ENCODE measurements at regions not wholly inside any gene's neighbourhood (a gene's known extent, or its start where the extent isn't known, plus 50 kb on each side); places are given as distances from the start of the nearest gene placed in this dataset.
A peak's percentile ranks its signal among the peaks of the same experiment; 100 is the strongest.

DNA sequence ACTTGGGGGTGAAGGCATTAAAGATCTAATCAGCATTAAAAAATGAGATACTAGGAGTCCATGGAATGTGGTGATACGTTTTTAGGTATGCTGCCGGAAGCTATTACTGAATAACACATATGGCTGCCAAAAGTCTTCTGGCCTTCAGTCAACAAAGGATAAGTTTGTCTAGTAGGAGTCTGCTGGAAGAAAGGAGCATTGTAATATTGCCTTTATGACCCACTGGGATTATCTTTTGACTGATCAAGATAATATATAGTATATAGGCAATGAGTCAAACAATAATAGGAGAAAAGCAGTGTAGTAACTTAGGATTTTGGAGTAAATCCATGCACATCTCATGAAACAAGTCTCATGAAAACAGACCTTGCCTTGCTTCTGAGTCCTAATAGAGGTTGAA, 295.4 kb downstream of the SLITRK6 start:
- Histone ChIP-seq H3K27me3 (no peaks in the 10 kb centered on the region), H3K9me3 (no peaks in the 10 kb centered on the region), H3K36me3 (no peaks in the 10 kb centered on the region), H3K4me3 (no peak overlapping the region), H3K27ac (peak overlapping the region in 1 of 4 donors; percentile 20), H3K4me1 (no peaks in the 10 kb centered on the region)
- 27 to 35% methylated on average over 2 of the region's 2 CpGs for WGBS, 2 donors (ENCODE audit: low coverage in 1 of 2)
- no peak for TF ChIP-seq POLR2A (IDR thresholded peaks at IDR 0.05)
- TF ChIP-seq, protein P1, sequence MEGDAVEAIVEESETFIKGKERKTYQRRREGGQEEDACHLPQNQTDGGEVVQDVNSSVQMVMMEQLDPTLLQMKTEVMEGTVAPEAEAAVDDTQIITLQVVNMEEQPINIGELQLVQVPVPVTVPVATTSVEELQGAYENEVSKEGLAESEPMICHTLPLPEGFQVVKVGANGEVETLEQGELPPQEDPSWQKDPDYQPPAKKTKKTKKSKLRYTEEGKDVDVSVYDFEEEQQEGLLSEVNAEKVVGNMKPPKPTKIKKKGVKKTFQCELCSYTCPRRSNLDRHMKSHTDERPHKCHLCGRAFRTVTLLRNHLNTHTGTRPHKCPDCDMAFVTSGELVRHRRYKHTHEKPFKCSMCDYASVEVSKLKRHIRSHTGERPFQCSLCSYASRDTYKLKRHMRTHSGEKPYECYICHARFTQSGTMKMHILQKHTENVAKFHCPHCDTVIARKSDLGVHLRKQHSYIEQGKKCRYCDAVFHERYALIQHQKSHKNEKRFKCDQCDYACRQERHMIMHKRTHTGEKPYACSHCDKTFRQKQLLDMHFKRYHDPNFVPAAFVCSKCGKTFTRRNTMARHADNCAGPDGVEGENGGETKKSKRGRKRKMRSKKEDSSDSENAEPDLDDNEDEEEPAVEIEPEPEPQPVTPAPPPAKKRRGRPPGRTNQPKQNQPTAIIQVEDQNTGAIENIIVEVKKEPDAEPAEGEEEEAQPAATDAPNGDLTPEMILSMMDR (IDR thresholded peaks at IDR 0.05) = no peak
- TF ChIP-seq POLR2AphosphoS5 (IDR thresholded peaks at IDR 0.05) = no peak
- TF ChIP-seq EP300 (IDR thresholded peaks at IDR 0.05; ENCODE audit: low read depth) = no peak
- no peak for DNase-seq
- intact Hi-C loops (cut with DNase I; ENCODE audit: low total_unique reads) = no loop called here
- in situ Hi-C loops (cut with MboI; ENCODE audit: low pct_ligation_motif_present in 1 of 4, low pct_unique_long_range_greater_than_20kb in 1 of 4, low sequenced_read_pairs in 3 of 4) = no loop called here

DNA sequence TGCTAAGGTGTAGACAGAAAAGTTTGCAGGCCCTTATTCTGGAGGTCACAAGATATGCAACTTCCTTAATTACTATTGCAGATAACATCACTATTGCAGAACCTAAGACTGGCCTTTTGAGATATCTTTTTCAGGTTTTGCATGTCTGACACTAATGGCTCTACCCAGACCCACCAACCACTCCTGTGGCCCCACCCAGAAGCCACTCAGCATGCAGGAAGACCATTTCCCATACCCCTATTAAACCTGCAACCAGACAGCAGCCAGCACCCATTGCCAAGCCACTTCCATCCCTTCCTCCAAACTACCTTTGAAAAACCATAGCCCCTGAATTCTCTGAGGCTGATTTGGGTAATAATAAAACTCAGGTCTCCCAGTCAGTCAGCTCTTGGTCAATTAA, 297.6 kb downstream of the SLITRK6 start:
- TF ChIP-seq EP300 (IDR thresholded peaks at IDR 0.05; ENCODE audit: low read depth) (no peak), POLR2AphosphoS5 (IDR thresholded peaks at IDR 0.05) (no peak), POLR2A (IDR thresholded peaks at IDR 0.05) (no peak)
- TF ChIP-seq, protein P1 (IDR thresholded peaks at IDR 0.05) = no peak
- no peaks in the 10 kb centered on the region for H3K9me3 ChIP-seq
- no peak overlapping the region for H3K4me3 ChIP-seq
- no peak for DNase-seq
- no peaks in the 10 kb centered on the region for H3K4me1 ChIP-seq
- no peaks in the 10 kb centered on the region for H3K27me3 ChIP-seq
- no peak overlapping the region for H3K27ac ChIP-seq
- H3K36me3 ChIP-seq = no peaks in the 10 kb centered on the region
- intact Hi-C loops (cut with DNase I; ENCODE audit: low total_unique reads) = no loop called here
- in situ Hi-C loops (cut with MboI; ENCODE audit: low pct_ligation_motif_present in 1 of 4, low pct_unique_long_range_greater_than_20kb in 1 of 4, low sequenced_read_pairs in 3 of 4) = no loop called here

DNA sequence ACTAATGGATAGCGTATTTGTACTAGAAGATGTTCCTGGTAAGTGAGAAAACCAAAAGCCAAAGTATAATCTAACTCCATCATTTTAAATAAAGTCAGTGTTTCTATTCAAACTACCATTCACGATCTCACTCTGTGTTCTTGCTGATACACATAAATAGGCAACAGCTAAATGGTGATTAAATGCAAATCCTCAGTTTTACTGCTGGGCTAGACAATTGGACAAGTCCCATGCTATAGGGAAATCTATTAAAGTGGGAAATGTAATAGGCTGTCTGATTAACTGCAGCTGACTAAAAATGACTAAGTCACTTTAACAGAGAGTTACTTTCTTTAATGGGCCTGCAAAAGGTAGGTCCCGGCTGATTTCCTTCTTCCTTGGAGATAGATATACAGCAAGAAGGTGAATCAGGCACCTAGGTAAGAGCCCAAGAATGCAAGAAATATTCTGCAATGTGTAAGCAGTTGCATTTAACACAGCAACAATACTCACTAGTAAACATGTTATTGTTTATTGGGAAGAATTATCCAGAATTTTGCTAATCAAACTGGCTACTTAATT, 298.4 kb downstream of the SLITRK6 start:
- H3K4me3 ChIP-seq = no peak overlapping the region
- in situ Hi-C loops (cut with MboI; ENCODE audit: low pct_ligation_motif_present in 1 of 4, low pct_unique_long_range_greater_than_20kb in 1 of 4, low sequenced_read_pairs in 3 of 4) (no loop called here), intact Hi-C loops (cut with DNase I; ENCODE audit: low total_unique reads) (no loop called here)
- no peaks in the 10 kb centered on the region for H3K36me3 ChIP-seq
- DNase-seq = no peak
- no peaks in the 10 kb centered on the region for H3K4me1 ChIP-seq
- WGBS, 2 donors (ENCODE audit: low coverage in 1 of 2) = 62 to 75% methylated on average over 3 of the region's 3 CpGs
- no peak overlapping the region for H3K27ac ChIP-seq
- no peaks in the 10 kb centered on the region for H3K27me3 ChIP-seq
- TF ChIP-seq POLR2AphosphoS5 (IDR thresholded peaks at IDR 0.05) = no peak
- no peak for TF ChIP-seq POLR2A (IDR thresholded peaks at IDR 0.05)
- no peak for TF ChIP-seq EP300 (IDR thresholded peaks at IDR 0.05; ENCODE audit: low read depth)
- TF ChIP-seq, protein P1 (IDR thresholded peaks at IDR 0.05) = no peak
- no peaks in the 10 kb centered on the region for H3K9me3 ChIP-seq

DNA sequence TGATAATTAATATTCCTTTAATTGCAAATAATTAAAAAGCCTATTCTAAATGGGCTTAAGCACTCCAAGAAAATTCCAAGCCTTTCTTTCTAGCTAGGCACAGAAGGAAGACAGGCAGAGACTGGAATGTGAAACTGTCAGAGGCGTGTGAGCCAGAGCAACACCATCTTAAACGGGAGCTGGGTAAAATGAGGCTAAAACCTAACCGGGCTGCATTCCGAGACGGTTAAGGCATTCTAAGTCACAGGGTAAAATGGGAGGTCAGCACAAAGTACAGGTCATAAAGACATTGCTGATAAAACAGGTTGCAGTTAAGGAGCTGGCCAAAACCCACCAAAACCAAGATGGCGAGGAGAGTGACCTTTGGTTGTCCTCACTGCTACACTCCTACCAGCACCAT, 300.4 kb downstream of the SLITRK6 start:
- H3K27me3 ChIP-seq = no peaks in the 10 kb centered on the region
- intact Hi-C loops (cut with DNase I; ENCODE audit: low total_unique reads) = no loop called here
- in situ Hi-C loops (cut with MboI; ENCODE audit: low pct_ligation_motif_present in 1 of 4, low pct_unique_long_range_greater_than_20kb in 1 of 4, low sequenced_read_pairs in 3 of 4) = no loop called here
- no peak for TF ChIP-seq POLR2A (IDR thresholded peaks at IDR 0.05)
- TF ChIP-seq, protein P1 (IDR thresholded peaks at IDR 0.05) = no peak
- no peak for TF ChIP-seq EP300 (IDR thresholded peaks at IDR 0.05; ENCODE audit: low read depth)
- TF ChIP-seq POLR2AphosphoS5 (IDR thresholded peaks at IDR 0.05) = no peak
- H3K9me3 ChIP-seq = no peaks in the 10 kb centered on the region
- no peaks in the 10 kb centered on the region for H3K4me1 ChIP-seq
- no peak overlapping the region for H3K27ac ChIP-seq
- no peak for DNase-seq
- 92 to 95% methylated on average over 6 of the region's 6 CpGs for WGBS, 2 donors (ENCODE audit: low coverage in 1 of 2)
- H3K4me3 ChIP-seq = no peak overlapping the region
- H3K36me3 ChIP-seq = no peaks in the 10 kb centered on the region
